ENCODE measurements at regions not wholly inside any gene's neighbourhood (a gene's known extent, or its start where the extent isn't known, plus 50 kb on each side); places are given as distances from the start of the nearest gene placed in this dataset.

DNA sequence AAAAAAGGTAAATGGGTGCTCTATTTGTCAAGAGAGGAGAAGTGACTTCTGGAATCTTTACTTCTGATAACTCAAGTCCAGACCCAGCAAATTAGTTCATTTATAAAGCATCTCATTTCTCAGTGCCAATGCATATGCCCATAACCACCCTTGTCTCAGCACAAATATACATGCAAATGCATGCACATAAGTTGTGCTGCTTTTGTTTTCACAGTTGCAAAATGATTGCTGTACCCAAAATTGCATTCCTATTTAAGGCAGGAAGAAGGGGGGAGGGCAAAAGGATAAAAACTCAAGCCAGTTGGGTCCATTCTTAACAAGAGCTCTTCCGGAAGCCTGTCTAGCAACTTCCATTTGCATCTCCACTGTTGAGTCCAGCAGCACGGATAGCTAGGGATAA, 61.3 kb upstream of the FAM20A start:
- DNase-seq (ENCODE audit: low spot score), result no peak

- no peak for DNase-seq (ENCODE audit: low spot score)
Measured at GRCh38 chr17:68662037-68662432, 60.9 kb upstream of the FAM20A start.

GRCh38 chr17:68661265-68662036, 60.3 kb upstream of the FAM20A start:
- DNase-seq (ENCODE audit: low spot score), result no peak

GRCh38 chr17:68660302-68660701, 59.1 kb upstream of the FAM20A start:
- no peak for DNase-seq (ENCODE audit: low spot score)

- DNase-seq (ENCODE audit: low spot score), result no peak
Measured at GRCh38 chr17:68658999-68659780, 58.0 kb upstream of the FAM20A start.

- DNase-seq (ENCODE audit: low spot score), result no peak
Measured at GRCh38 chr17:68657576-68657975, 56.4 kb upstream of the FAM20A start.

DNA sequence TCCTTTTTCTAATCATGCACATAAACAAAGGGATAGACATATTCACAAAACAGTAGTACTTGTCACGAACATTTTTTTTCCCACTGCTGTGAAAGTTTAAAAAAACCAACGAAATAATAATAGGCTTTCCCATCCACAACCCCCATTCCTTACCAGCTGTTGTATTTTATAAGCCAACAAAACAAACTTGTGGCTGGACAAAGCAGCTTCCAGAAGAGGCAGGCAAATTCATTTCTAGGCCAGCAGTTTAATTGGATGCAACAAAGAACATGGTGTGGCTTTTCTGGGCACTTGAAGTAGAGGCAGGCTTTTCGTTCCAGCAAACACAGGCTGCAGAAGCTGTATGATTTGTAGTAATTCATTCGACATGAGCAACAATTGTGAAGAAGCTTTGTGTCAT, 56.0 kb upstream of the FAM20A start:
- DNase-seq (ENCODE audit: low spot score), result no peak

DNA sequence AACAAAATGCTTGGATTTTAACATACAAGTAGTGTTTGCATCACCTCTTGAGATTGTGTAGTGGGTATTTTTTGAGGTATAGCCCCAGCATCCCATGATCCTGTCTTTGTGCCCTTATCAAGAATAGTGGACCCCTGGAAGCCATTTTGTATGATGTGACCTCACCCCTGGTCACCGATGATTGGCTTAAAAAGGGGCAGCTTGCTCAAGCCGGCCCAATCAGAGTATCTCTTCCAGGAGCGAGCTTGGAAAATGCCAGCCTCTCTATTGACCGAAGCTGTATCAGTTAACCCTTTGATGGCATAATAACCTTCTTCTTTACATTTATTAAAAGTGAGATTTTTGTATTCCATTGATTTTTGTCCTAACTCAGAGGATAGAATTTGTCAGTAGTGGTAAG, 55.5 kb upstream of the FAM20A start:
- DNase-seq (ENCODE audit: low spot score), result no peak

All from SK-N-DZ (cell line).